ENCODE measurements at regions not wholly inside any gene's neighbourhood (a gene's known extent, or its start where the extent isn't known, plus 50 kb on each side); places are given as distances from the start of the nearest gene placed in this dataset.
"Not testable (repeated sequence)": the region's sequence is repeated elsewhere in the genome, so short reads cannot be mapped to it uniquely, and the experiment has no call there.

DNA sequence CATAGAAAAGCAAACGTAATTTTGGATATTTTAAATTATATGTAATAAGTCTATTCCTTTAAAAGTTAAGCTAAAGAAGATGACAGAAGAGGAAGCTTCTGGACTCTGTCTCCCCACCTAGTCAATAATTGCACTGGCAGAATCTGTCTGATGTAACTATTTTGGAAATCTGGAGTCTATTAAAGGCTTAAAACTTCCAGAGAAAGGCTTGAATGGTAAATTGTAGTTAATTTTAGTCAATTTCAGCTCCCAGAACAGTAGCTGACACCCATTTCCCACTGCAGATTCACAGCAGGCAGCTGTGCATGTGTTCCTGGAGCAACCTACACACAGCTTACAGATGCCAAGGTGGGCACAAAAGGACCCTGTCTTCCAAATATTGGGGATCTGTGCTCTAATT lies 304.1 kb downstream of the PCDH20 start:
- in situ Hi-C loops (cut with MboI; ENCODE audit: low sequenced_read_pairs, unreplicated experiment): no loop called here
- TF ChIP-seq, protein P1, sequence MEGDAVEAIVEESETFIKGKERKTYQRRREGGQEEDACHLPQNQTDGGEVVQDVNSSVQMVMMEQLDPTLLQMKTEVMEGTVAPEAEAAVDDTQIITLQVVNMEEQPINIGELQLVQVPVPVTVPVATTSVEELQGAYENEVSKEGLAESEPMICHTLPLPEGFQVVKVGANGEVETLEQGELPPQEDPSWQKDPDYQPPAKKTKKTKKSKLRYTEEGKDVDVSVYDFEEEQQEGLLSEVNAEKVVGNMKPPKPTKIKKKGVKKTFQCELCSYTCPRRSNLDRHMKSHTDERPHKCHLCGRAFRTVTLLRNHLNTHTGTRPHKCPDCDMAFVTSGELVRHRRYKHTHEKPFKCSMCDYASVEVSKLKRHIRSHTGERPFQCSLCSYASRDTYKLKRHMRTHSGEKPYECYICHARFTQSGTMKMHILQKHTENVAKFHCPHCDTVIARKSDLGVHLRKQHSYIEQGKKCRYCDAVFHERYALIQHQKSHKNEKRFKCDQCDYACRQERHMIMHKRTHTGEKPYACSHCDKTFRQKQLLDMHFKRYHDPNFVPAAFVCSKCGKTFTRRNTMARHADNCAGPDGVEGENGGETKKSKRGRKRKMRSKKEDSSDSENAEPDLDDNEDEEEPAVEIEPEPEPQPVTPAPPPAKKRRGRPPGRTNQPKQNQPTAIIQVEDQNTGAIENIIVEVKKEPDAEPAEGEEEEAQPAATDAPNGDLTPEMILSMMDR (IDR thresholded peaks at IDR 0.05; ENCODE audit: borderline replicate concordance, control extremely low read depth, extremely low read depth, insufficient read depth, missing control alignments): no peak
- no peak for DNase-seq (ENCODE audit: low spot score)

DNA sequence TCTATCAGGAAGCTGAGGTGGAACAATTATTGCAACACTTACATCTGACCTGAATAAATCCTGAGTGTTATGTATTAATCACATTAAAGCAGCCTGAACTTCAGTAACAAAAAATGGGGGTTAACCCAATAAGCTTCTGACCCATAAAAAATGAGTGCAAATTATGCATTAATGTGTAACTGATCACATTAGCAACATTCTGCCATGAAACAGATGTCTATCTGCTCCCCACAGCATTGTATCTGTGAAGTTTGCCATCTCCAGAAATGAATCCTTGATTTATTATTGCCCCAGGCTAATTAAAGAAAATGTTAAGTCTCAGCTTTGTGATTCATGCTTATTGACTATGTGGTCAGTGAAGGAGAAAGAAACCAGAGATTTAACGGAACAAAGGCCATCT lies 304.9 kb downstream of the PCDH20 start:
- in situ Hi-C loops (cut with MboI; ENCODE audit: low sequenced_read_pairs, unreplicated experiment): no loop called here
- TF ChIP-seq, protein P1 (IDR thresholded peaks at IDR 0.05; ENCODE audit: borderline replicate concordance, control extremely low read depth, extremely low read depth, insufficient read depth, missing control alignments): no peak

DNA sequence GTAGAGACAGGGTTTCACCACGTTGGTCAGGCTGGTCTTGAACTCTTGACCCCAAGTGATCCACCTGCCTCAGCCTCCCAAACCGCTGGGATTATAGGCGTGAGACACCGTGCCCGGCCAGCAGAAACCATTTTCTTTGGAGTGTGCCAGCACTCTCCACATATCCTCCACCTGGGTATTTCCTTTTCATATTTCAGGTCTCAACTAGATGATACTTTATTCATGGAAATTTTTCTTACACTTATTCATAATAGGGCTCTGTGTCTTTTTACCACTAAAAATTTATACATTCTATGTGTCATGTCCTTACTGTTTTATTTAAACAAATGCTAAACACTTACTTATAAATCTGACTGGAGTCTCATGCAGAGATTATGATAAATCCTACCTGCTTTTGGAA lies 305.9 kb downstream of the PCDH20 start:
- TF ChIP-seq, protein P1 (IDR thresholded peaks at IDR 0.05; ENCODE audit: borderline replicate concordance, control extremely low read depth, extremely low read depth, insufficient read depth, missing control alignments): no peak
- in situ Hi-C loops (cut with MboI; ENCODE audit: low sequenced_read_pairs, unreplicated experiment): no loop called here
- no peak for DNase-seq (ENCODE audit: low spot score)

More for the DNA sequence above, 304.9 kb downstream of the PCDH20 start:
- no peak for DNase-seq (ENCODE audit: low spot score)

DNA sequence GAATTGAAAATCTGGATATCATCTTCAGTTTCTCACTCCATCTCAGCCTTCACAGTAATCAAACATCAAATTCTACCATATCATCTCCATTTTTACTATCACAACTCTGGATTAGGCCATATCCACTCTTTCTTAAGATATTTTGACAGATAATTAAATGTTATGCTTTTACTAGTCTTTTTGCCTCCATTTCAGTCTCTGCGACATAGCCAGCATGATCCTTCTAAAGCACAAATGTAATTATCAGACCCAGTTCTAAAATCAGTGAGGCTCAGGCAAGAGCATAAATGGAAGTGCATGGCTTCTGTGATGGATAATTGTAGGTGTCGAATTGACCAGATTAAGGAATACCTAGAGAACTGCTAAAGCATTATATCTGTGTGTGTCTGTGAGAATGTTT lies 307.7 kb downstream of the PCDH20 start:
- TF ChIP-seq, protein P1 (IDR thresholded peaks at IDR 0.05; ENCODE audit: borderline replicate concordance, control extremely low read depth, extremely low read depth, insufficient read depth, missing control alignments): no peak
- DNase-seq (ENCODE audit: low spot score): no peak
- in situ Hi-C loops (cut with MboI; ENCODE audit: low sequenced_read_pairs, unreplicated experiment): no loop called here

DNA sequence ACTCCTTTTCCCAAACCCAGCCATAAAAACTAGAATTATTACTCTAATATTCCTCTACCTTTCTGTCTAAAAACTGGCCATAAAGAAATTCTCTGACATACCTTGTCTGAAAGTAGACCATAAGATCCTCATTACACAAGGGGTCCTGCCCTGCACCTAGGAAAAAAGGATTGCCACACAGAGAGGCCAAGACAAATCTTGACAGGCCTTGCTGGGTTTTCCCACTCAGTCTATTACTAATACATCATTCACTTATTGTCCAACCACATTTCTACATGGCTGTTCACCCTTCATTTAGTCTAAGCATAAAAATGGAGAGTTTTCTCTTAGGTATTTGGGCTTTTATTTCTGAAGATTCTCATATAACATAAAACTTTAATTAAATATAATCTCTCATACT lies 319.8 kb downstream of the PCDH20 start:
- no peak for DNase-seq (ENCODE audit: low spot score)
- TF ChIP-seq, protein P1 (IDR thresholded peaks at IDR 0.05; ENCODE audit: borderline replicate concordance, control extremely low read depth, extremely low read depth, insufficient read depth, missing control alignments): no peak
- in situ Hi-C loops (cut with MboI; ENCODE audit: low sequenced_read_pairs, unreplicated experiment): no loop called here

DNA sequence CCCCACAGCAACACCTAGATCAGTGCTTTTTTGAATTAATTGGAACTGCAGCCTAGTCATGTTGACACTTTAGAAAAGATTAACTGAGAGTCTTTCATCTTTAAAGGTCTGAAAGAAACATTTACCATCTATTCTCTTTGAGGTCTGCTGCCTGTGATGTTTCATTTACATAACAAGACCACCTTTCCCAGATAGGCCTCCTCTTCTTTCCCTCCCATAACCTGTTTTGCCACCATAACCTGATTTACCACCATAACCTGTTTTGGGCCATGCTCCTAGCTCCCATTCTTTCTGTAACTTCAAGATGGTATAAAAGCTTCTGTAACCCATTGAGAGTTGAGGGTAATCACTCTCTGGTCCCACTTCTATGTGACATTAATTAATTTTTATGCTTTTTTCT lies 320.8 kb downstream of the PCDH20 start:
- in situ Hi-C loops (cut with MboI; ENCODE audit: low sequenced_read_pairs, unreplicated experiment): no loop called here
- no peak for DNase-seq (ENCODE audit: low spot score)
- TF ChIP-seq, protein P1 (IDR thresholded peaks at IDR 0.05; ENCODE audit: borderline replicate concordance, control extremely low read depth, extremely low read depth, insufficient read depth, missing control alignments): no peak

DNA sequence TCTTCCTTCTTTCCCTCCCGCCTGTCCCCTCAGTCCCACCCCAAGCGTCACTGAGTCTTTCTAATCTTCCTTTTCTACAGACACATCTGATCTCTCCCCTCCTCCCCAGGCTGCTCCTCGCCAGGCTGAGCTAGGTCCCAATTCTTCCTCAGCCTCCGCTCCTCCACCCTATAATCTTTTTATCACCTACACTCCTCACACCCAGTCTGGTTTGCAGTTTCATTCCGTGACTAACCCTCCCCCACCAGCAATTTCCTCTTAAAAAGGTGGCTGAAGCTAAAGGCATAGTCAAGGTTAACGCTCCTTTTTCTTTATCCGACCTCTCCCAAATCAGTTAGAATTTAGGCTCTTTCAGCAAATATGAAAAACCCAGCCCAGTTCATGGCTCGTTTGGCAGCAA lies 325.8 kb downstream of the PCDH20 start:
- DNase-seq (ENCODE audit: low spot score); in situ Hi-C loops (cut with MboI; ENCODE audit: low sequenced_read_pairs, unreplicated experiment): not testable (repeated sequence)

Data from GM13976 (cell line).